HCT116 (cell line): ENCODE measurements at regions not wholly inside any gene's neighbourhood (a gene's known extent, or its start where the extent isn't known, plus 50 kb on each side); places are given as distances from the start of the nearest gene placed in this dataset.

Source experiments
- CEBPB ChIP-seq: IDR thresholded peaks from 2 replicates; pipeline ENCODE4 v1.6.1; 2012; ENCODE audit warnings: low read depth
- CTCF ChIP-seq, 3 experiments: fragments of 200-600 bp in 1 of 3; sonication (generic) in 1 of 3; IDR thresholded peaks in 2 of 3; conservative IDR thresholded peaks in 1 of 3; 2 replicates each; pipeline ENCODE4 v1.5.1; 2012 to 2017; ENCODE audit warnings: low read depth in 2 of 3, low read length in 2 of 3, antibody characterized with exemption in 1 of 3, borderline replicate concordance in 1 of 3, control low read depth in 1 of 3, mild to moderate bottlenecking in 1 of 3, mixed read lengths in 1 of 3, mixed run types in 1 of 3, moderate library complexity in 1 of 3; ENCODE audit not compliant: insufficient read depth in 1 of 3
- EZH2 ChIP-seq: fragments of 200-600 bp; sonication (generic); IDR thresholded peaks from 2 replicates; pipeline ENCODE4 v1.6.1; 2017; ENCODE audit warnings: antibody characterized with exemption, mixed run types
- POLR2A ChIP-seq: IDR thresholded peaks from 2 replicates; pipeline ENCODE4 v1.7.0; 2011; ENCODE audit warnings: borderline replicate concordance; ENCODE audit not compliant: insufficient read depth, insufficient read length; ENCODE audit errors: extremely low read depth
- POLR2AphosphoS5 ChIP-seq: IDR thresholded peaks from 2 replicates; pipeline ENCODE4 v1.6.1; 2011; ENCODE audit warnings: mild to moderate bottlenecking, low read depth, low read length, moderate library complexity
- REST ChIP-seq: IDR thresholded peaks from 2 replicates; pipeline ENCODE4 v1.6.1; 2012; ENCODE audit warnings: low read depth
- ZBTB33 ChIP-seq: IDR thresholded peaks from 2 replicates; pipeline ENCODE4 v1.6.1; 2011; ENCODE audit warnings: mild to moderate bottlenecking, low read length, moderate library complexity; ENCODE audit not compliant: insufficient replicate concordance; ENCODE audit errors: extremely low read depth
- ZFX ChIP-seq: fragments of 450-650 bp; IDR thresholded peaks from 2 replicates; pipeline ENCODE4 v1.6.1; 2017

- TF ChIP-seq CTCF (IDR thresholded peaks at IDR 0.05 in 2 of 3, conservative IDR thresholded peaks at IDR 0.05 in 1 of 3; ENCODE audit: borderline replicate concordance in 1 of 3, insufficient read depth in 1 of 3, low read depth in 2 of 3, low read length in 2 of 3) (no peak), ZBTB33 (no peak), ZFX (no peak), POLR2A (no peak), REST (no peak), EZH2 (no peak), POLR2AphosphoS5 (no peak), CEBPB (no peak)
These were observed 121.5 kb upstream of the RNF32 start for GRCh38 chr7:156519070-156519469.
